ENCODE measurements at regions not wholly inside any gene's neighbourhood (a gene's known extent, or its start where the extent isn't known, plus 50 kb on each side); places are given as distances from the start of the nearest gene placed in this dataset.
"Not testable (repeated sequence)": the region's sequence is repeated elsewhere in the genome, so short reads cannot be mapped to it uniquely, and the experiment has no call there.

- no peak for DNase-seq
Measured at GRCh38 chr6:156599366-156599765, 177.8 kb upstream of the ARID1B start.

GRCh38 chr6:156598855-156599180 is 178.4 kb upstream of the ARID1B start:
- DNase-seq, result no peak

DNA sequence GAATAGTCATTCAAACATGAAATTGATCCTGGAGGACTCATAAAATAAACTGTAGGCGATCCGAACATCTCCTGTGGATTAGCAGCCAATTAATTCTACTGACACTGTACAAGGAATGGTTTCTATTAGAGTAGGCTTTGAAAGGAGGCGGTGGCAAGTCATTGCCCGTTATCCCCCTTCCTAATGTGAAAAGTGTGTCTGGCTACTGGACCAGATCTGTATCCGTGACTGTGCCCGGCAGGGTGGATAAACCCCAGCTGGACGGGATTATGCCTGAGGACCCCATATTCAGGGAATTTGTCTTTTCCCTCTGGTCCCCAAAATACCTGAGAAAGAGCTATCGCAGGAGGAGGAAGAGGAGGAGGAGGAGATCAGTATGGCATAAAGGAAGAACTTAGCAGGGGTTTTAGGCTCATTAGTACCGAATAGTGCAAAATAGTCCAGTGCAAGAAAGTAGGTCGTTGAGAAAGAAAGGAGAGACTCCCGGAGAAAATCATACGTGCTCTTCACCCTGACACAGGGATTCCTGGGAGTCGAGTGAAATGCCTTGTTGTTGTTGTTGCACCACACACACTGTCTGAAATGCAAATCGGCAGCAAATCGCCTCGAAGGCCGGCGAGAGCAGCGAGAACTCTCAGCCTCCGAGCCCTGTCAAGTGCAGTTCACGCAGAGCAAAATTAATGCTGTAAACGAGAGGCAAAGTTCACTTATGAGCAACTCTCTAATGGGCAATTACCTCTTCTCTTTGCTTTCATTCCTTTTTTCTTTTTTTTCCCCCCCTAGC is 178.9 kb upstream of the ARID1B start:
- no peak for DNase-seq

DNA sequence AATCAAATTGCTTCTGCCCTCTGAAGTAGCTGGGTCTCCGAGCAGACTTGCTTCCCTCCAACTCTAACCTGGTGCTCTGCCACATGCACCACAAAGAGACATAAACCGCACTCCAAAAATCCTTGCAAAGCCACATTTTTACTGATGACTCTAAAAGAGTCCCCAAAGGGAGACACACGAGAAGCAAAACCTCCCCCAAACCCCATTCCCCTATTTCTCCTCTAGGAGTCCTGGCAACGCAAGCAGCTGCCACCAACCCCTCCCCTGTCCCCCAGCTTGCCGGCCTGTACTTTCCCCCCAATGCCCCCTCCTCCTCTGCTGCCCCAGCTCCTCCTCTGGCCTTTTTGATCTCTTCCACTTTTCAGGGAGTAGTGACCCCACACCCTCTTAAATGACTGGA is 180.1 kb upstream of the ARID1B start:
- DNase-seq, result no peak

DNA sequence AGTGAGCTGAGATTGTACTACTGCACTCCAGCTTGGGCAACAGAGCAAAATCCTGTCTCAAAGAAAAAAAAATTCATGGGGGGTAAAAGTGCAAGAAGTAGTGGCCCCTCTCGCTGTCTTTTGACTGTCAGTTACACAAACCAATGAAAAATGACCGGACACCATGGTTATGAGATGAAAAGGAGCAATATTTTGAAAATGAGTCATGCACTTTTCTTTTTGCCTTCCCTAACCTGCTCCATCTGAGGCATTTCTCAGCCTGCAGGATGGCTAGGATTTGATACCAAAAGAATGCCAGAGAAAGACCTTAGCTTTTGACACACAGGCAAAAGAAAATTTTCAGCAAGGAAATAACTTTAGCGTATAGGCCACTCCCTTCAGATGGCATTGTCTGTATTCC is 181.7 kb upstream of the ARID1B start:
- DNase-seq, result no peak

GRCh38 chr6:156593893-156594292 is 183.3 kb upstream of the ARID1B start:
- no peak for DNase-seq

DNA sequence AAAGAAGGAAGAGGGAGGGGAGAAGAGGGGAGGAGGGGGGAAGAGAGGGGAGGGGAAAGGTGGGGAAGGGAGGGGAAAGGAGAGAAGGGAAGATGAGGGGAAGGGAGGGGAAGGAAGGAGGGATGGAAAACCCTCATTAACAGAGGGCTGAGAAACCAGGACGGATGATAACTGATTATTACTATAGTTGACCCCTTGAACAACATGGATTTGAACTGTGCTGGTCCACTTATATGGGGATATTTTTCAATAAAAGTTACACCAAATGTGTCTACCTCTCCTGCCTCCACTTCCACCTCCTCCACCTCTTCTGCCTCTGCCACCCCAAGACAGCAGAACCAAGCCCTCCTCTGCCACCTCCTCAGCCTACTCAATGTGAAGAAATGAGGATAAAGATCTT is 184.1 kb upstream of the ARID1B start:
- DNase-seq, result no peak

DNA sequence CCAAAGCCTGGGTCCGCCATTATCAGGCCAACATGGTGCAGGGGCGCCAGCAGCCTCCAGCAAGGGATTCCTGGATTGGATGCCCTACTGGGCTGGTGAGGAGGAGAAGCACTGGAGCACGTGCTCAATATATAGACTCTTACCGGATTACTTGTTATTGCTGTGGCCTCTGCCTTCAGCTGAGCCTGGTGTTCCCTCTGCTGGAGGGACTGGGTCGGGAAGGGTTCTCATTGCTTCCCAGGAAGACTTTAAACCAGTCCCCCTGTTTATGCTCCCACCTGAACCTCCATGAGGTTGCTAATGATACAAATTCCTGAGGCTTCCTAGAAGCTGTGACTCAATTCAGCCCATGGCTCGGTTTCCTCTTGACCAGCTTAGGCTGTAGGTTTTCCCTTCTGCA is 186.7 kb upstream of the ARID1B start:
- no peak for DNase-seq

DNA sequence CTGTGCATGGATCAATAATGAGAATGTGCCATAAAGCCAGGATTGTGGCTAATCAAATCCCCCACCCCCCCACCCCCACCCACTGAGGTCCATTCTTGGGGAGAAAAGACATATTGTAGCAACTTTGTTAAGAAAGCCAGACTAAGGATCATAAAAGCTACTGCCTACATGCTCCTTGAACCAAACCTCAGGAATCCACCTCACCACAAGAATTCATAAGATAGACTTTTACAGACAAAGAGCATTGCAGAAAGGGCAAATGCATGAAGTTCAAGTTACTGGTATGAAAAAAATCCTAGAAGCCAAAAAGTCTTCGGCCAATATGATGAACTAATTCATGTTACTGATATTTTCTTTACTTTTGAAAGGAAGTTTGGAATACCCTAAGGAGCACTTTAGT is 187.9 kb upstream of the ARID1B start:
- DNase-seq, result peak; percentile 66

- no peak for DNase-seq
Measured at GRCh38 chr6:156587751-156588301, 189.4 kb upstream of the ARID1B start.

DNA sequence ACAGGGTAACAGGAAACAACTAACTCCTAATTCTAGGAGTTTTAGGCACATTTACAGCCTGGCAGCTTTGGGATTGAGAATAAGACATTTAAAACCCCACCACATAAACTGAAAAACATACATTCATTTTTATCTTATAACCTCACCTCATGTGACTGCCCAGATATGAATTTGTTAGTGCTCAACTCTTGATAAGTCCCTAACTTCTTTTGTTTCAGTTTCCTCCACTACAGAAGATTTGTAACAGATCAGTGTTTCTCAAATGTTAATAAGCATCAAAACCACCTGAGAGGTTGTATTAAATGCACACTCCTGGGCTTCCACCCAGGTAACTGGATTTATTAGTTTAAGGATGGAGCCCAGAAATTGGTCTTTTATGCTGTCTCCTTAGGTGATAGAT is 190.1 kb upstream of the ARID1B start:
- no peak for DNase-seq

DNA sequence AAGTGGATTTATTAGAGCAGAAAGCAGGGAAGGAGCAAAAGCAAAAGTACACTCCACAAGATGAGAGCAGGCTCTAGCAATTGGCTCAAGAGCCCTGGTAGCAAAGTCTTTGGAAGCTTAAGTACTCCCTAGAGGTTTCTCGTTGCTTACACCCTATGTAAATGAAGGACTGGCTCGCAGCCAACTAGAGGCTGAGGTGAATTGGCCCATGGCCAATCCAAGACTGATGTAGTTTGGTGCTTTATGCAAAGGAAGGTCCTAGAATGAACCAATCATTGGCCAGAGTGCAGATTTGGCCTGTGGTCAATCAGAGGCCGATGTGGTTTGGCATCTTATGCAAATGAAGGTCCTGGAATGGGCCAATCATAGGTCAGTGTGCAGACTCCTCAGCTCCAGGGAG is 191.3 kb upstream of the ARID1B start:
- DNase-seq, result no peak

GRCh38 chr6:156584121-156584520 is 193.1 kb upstream of the ARID1B start:
- not testable (repeated sequence) for DNase-seq

- DNase-seq, result no peak
Measured at GRCh38 chr6:156583083-156583482, 194.1 kb upstream of the ARID1B start.

DNA sequence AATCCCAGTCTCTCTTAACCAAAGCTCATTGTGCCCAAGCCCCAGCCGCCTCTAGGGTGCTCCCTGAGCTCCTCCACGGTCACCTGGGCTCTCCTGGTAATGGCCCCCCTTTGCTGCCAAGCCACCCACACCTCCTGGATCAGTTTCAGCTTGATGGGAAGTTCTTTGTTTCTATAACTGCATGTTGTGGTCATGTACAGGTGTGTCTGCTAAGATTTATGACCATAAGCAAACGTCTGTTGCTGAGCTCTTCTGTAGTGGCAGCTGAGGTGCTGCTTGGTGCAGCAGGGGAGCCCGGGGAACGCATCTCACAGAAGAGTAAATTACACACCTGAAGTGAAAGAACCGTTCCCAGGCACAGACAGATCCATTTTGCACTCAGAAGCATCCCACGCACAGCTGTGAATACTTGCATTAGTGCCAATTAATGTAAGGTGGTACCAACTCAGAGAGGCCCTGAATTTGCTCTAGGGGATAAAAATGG is 194.6 kb upstream of the ARID1B start:
- no peak for DNase-seq

DNA sequence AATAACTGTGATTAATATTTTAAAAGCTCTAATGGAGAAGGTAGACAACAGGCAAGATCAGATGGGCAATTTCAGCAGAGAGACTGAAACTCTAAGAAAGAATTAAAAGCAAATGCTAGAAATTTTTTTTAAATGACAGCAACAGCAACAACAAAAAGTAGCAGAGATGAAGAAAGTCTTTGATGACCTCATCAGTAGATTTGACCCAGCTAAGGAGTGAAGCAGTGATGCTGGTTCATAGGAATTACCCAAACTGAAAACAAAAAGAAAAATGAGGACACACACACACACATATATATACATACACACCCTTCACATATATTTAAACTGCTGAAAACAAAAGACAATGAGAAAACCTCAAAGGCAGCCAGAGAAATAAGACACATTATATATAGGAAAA is 197.6 kb upstream of the ARID1B start:
- DNase-seq, result no peak

DNA sequence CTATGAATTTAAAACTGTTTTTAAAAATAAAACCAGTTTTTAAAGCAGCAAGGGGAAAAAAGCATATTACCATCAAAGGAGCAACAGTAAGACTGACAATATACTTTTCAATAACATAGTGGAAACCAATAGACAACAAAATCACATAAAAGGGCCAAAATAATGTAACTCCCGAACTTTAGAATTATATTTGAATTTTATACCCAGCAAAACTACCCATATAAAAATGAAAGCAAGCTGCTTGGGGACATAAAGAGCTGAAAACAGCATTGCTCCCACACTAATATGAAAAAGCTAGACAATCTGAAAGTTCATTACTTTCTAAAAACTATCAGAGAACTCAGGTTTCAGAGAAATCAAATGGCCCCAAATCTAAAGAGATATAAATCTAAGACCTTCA is 199.4 kb upstream of the ARID1B start:
- no peak for DNase-seq

DNA sequence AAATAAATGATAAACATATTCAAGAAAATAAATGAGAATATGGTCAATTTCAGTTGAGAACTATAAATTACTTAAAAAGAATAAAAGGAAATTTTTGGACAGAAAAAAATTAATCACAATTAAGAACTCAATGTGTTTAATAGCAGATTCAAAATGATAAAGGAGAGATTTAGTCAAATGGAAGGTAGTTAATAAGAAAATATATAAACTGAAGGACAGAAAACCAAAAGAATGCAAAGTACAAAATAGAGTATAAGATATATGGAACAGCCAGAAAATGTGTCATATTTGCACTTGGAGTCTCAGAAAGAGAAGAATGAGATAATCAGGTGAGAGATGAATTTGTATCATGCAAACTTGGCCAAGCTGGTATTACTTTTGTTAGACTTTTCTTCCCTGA is 201.8 kb upstream of the ARID1B start:
- DNase-seq, result no peak

DNA sequence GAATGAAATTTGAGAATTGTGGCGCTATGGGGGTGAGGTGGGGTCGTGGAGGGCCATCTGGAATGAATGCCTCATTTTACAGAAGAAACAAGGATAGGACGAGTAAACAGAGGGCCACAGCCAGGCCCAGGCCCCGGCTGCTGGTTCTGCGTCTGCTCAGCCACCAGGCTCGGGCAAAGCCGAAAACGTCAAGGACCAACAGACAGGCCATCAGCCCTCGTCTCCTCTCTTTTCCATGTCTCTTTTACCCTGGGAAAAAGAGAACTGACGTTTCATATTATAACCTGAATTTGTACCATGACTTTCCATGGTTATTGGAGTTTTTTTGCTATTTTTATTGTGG is 212.4 kb upstream of the ARID1B start:
- no peak for DNase-seq

- DNase-seq, result peak; percentile 1
Measured at GRCh38 chr6:156564127-156564806, 212.9 kb upstream of the ARID1B start.

DNA sequence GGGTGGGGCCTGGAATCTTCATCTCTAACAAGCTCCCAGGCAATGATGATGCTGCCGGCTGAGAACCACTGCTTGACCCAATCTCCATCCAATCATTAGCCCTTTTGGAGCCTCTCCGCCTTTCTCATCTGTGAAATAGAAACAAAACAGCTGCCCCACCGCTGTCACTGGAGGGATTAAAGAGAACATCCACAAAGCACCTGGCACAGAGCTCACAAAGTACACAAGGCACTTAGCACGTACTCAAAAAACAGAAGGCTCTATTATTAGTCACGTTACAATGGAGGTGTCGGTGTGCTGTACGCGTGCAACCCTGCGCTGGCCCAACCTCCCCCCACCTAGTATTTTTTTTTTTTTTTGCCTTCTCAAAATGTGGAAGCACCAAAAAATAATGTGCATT is 213.5 kb upstream of the ARID1B start:
- DNase-seq, result no peak

GRCh38 chr6:156562636-156563035 is 214.5 kb upstream of the ARID1B start:
- no peak for DNase-seq

DNA sequence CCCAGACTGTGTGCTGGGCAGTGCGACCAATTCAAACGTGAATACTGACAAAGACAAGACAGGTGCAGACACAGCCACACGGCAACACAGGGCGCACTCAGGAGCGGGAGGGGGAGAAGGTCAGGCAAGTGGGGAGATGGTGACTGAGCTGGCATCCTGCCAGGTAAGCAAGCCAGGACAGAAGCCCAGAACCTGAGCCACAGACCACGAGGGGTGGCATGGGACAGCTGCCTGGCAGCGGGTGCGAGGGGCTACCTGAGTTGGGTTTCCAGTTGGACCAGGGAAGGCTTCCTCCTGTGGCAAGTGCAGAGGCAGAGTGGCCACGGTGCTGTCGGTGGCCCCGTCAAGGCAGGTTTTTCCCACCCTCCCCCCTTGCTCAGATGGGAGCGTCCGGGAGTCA is 215.2 kb upstream of the ARID1B start:
- no peak for DNase-seq

DNA sequence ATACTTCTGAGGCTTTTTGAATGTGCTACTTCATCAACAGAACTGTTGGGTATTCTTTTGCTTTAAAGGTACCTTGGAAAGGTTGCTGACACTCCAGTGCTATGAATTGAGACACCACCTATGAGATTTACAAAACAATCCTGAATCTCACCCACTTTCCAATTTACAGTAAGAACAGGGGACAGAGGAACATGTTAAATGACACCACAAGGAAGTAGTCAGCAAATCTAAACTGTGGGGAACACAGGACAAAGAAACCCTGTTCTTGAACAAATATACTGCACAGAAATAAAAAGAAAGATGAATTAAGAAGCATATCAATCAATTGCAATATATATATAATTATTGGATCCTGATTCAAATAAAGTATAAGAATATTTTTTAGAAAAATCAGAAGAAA is 216.7 kb upstream of the ARID1B start:
- no peak for DNase-seq
